WI38 (cell line): ENCODE measurements at regions not wholly inside any gene's neighbourhood (a gene's known extent, or its start where the extent isn't known, plus 50 kb on each side); places are given as distances from the start of the nearest gene placed in this dataset.

ENCODE experiments used
- H3K4me3 ChIP-seq: 2 replicates; pipeline ENCODE4 v1.5.1; 2011; ENCODE audit warnings: low read depth, mild to moderate bottlenecking, control low read depth, low read length
- CTCF ChIP-seq: IDR thresholded peaks from 2 replicates; pipeline ENCODE4 v1.5.1; 2012; ENCODE audit warnings: low read depth, mild to moderate bottlenecking, control low read depth, low read length

DNA sequence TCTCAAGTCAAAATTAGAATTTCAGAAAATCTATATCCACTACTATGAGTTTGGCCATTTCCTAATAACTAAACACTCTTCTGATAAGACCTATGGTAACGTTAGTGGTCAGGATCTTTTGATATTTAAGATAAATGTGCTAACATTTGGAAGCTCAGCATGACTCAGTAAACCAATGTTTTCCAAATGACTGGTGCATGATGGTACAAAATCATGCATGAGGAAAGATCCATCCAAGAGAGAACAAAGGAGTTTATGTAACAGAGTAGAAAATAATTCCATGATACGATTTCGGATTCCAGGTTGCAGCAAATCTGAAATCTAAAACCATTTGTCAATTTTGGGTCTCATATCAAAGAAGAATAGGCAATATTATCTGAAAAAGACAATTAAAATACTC is 279.2 kb downstream of the NSG2 start:
- no peak for TF ChIP-seq CTCF
- no peak overlapping the region for H3K4me3 ChIP-seq

- TF ChIP-seq CTCF = no peak
- no peak overlapping the region for H3K4me3 ChIP-seq
Observed at GRCh38 chr5:174325431-174325830, 279.9 kb downstream of the NSG2 start.

DNA sequence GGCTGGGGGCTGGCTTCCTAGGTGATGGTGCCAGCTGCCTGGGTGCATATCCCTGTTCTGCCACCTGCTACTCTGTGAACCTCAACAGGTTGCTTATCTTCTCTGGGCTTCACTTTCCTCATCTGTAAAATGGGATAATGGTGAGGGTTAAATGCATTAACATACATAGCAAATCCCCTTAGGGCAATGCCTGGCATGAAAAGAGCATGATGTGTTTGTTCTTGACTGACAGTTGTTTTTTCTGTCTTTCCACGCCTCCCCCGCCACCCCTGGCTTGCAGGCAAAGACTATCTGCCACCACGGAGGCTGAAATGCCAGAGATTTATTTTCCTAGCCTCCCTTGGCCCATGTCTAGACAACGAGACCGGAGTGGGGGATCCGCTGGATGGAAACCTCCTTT is 280.5 kb downstream of the NSG2 start:
- TF ChIP-seq CTCF = no peak
- H3K4me3 ChIP-seq = no peak overlapping the region

- TF ChIP-seq CTCF = no peak
Observed at GRCh38 chr5:174326372-174326771, 280.9 kb downstream of the NSG2 start.

DNA sequence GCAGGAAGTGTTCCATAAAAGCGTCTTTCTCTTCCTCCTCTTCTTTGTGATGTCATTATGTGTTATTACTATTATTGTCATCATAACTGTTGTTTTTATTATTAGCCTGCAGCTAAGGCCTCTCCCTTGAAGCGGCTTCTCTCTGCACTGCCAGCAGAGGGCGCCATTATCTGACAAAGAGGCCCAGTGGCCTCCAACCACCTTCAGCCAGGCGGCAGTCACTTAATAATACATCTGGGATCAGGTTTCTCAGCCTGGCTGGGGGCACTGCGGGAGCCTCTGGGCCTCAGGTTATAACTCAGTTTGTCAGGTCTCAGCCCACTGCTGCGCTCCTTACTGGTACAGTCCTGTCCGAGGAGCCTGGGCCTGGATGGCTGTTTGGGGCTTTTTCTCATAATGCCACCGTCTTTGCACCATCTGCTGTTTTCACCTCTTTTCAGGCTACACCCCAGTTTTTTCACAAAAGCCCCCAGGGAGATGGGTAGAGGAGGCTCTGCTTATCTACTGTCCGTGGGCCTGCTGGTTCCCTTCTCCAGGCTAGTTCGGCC is 281.9 kb downstream of the NSG2 start:
- peak; percentile 78 for TF ChIP-seq CTCF
- no peak overlapping the region for H3K4me3 ChIP-seq

More at GRCh38 chr5:174326372-174326771, 280.9 kb downstream of the NSG2 start:
- H3K4me3 ChIP-seq = no peak overlapping the region

DNA sequence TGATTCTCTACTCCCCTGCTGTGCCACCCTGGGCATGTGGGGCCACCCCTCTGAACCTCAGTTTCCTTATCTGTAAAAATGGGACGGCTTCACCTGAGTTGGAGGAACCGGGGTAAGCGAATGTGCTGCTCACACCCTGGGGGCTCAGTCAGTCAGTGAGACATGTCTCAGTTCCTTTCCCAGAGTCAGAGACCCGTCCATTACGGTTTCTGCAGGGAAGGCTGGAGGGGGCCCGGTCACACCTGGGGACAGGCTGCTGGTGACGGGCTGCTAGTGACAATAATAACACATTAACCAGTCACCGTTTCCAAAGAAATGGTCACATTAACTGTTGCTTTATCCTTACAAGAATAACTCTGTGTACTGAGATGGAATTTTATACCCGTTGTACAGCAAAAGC is 282.4 kb downstream of the NSG2 start:
- no peak for TF ChIP-seq CTCF
- H3K4me3 ChIP-seq = no peak overlapping the region

DNA sequence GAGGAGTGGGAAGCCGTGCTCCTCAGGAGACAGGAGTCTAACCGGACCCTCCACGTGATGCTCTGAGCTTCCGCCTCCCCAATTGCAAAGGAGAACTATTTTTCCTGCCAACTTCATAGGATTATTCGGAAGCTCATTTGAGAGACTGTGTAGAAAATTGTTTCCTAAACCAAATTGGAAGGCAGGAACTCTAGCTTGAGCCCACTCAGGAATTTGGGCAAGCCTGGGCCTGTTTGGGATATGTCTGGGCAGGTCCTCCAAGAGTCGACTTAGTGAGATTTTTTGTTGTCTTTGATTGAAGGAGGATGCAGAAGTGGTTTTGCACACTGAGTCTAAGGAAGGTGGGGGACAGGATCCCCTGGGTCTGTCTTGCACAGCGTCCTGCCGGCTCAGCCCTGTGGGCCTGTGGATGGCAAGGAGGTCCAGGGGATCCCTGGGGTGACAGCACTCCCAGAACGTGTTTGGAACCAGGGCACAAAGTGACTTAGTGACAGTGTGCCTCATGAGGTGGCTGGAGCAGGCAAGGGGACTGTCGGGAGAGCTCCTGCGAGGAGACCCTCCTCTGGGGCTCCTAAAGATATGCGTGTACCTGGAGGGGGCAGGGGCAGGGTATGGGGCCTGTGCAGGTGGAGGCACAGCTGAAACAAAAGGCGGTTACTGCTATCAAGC is 283.3 kb downstream of the NSG2 start:
- no peak overlapping the region for H3K4me3 ChIP-seq
- no peak for TF ChIP-seq CTCF
